ENCODE measurements at regions not wholly inside any gene's neighbourhood (a gene's known extent, or its start where the extent isn't known, plus 50 kb on each side); places are given as distances from the start of the nearest gene placed in this dataset.

DNA sequence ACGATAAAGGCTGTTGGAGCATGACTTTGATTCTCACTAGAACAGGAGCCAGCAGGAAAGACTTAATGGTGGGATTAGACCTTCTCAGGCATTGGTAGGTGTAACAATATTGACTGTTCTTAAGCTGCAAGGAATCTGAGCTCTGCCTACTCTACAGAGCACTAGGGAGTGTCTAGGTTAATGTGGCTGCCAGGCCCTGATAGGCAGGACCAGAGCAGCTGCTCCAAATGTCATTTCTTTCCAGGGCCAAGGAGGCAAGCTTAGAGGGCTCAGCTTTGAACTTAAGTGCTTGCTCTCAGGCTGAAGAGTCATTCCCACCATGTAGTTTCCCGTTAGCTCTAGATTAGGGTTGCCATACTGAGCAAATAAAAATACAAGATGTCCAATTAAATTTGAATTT, 96.8 kb downstream of the RAB18 start:
- Mint-ChIP-seq H3K27ac (no peak overlapping the region), H3K27me3 (ENCODE audit: insufficient read depth, low read depth, poor library complexity) (peaks cover 2% of the 10 kb centered on the region), H3K4me3 (no peak overlapping the region), H3K9me3 (no peaks in the 10 kb centered on the region; the same call in 2 of the 3 replicates), H3K4me1 (peaks cover 2% of the 10 kb centered on the region; the same call in 1 of the 3 replicates), H3K36me3 (ENCODE audit: low read depth) (no peaks in the 10 kb centered on the region)
- no peaks in the 10 kb centered on the region for H3K27me3 ChIP-seq (ENCODE audit: insufficient read depth)
- H3K36me3 ChIP-seq (ENCODE audit: insufficient read depth): no peaks in the 10 kb centered on the region
- no peak overlapping the region for H3K4me2 ChIP-seq
- no peak overlapping the region for H3K27ac ChIP-seq (ENCODE audit: low read depth)
- H4K20me1 ChIP-seq (replicated peaks; ENCODE audit: insufficient read depth): no peaks in the 10 kb centered on the region
- H3F3A ChIP-seq (replicated peaks; ENCODE audit: low read depth): no peaks in the 10 kb centered on the region
- H3K4me3 ChIP-seq: no peak overlapping the region
- ATAC-seq (no peak), DNase-seq (ENCODE audit: low spot score) (no peak)
- H2AFZ ChIP-seq: no peak overlapping the region
- no peaks in the 10 kb centered on the region; the same call in 1 of the 2 replicates for H3K4me1 ChIP-seq (ENCODE audit: insufficient read depth)
- TF ChIP-seq, protein P1, sequence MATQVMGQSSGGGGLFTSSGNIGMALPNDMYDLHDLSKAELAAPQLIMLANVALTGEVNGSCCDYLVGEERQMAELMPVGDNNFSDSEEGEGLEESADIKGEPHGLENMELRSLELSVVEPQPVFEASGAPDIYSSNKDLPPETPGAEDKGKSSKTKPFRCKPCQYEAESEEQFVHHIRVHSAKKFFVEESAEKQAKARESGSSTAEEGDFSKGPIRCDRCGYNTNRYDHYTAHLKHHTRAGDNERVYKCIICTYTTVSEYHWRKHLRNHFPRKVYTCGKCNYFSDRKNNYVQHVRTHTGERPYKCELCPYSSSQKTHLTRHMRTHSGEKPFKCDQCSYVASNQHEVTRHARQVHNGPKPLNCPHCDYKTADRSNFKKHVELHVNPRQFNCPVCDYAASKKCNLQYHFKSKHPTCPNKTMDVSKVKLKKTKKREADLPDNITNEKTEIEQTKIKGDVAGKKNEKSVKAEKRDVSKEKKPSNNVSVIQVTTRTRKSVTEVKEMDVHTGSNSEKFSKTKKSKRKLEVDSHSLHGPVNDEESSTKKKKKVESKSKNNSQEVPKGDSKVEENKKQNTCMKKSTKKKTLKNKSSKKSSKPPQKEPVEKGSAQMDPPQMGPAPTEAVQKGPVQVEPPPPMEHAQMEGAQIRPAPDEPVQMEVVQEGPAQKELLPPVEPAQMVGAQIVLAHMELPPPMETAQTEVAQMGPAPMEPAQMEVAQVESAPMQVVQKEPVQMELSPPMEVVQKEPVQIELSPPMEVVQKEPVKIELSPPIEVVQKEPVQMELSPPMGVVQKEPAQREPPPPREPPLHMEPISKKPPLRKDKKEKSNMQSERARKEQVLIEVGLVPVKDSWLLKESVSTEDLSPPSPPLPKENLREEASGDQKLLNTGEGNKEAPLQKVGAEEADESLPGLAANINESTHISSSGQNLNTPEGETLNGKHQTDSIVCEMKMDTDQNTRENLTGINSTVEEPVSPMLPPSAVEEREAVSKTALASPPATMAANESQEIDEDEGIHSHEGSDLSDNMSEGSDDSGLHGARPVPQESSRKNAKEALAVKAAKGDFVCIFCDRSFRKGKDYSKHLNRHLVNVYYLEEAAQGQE (IDR thresholded peaks at IDR 0.05; ENCODE audit: unreplicated experiment): no peak
- TF ChIP-seq NANOG (IDR thresholded peaks at IDR 0.05; ENCODE audit: borderline replicate concordance) (no peak), ZNF114 (CRISPR knock-in tag; IDR thresholded peaks at IDR 0.05) (no peak), CREB1 (CRISPR knock-in tag; IDR thresholded peaks at IDR 0.05; ENCODE audit: low read depth) (no peak), JUNB (IDR thresholded peaks at IDR 0.05; ENCODE audit: unreplicated experiment) (no peak), EZH2phosphoT487 (IDR thresholded peaks at IDR 0.05; ENCODE audit: unreplicated experiment) (no peak)
- TF ChIP-seq, protein P2, sequence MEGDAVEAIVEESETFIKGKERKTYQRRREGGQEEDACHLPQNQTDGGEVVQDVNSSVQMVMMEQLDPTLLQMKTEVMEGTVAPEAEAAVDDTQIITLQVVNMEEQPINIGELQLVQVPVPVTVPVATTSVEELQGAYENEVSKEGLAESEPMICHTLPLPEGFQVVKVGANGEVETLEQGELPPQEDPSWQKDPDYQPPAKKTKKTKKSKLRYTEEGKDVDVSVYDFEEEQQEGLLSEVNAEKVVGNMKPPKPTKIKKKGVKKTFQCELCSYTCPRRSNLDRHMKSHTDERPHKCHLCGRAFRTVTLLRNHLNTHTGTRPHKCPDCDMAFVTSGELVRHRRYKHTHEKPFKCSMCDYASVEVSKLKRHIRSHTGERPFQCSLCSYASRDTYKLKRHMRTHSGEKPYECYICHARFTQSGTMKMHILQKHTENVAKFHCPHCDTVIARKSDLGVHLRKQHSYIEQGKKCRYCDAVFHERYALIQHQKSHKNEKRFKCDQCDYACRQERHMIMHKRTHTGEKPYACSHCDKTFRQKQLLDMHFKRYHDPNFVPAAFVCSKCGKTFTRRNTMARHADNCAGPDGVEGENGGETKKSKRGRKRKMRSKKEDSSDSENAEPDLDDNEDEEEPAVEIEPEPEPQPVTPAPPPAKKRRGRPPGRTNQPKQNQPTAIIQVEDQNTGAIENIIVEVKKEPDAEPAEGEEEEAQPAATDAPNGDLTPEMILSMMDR (conservative IDR thresholded peaks at IDR 0.05; ENCODE audit: low read depth in 2 of 2): no peak
- TF ChIP-seq, protein P3, sequence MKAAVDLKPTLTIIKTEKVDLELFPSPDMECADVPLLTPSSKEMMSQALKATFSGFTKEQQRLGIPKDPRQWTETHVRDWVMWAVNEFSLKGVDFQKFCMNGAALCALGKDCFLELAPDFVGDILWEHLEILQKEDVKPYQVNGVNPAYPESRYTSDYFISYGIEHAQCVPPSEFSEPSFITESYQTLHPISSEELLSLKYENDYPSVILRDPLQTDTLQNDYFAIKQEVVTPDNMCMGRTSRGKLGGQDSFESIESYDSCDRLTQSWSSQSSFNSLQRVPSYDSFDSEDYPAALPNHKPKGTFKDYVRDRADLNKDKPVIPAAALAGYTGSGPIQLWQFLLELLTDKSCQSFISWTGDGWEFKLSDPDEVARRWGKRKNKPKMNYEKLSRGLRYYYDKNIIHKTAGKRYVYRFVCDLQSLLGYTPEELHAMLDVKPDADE (IDR thresholded peaks at IDR 0.05): no peak
- no peaks in the 10 kb centered on the region for H3K9me2 ChIP-seq (ENCODE audit: insufficient read depth)
- H3K79me2 ChIP-seq (replicated peaks; ENCODE audit: insufficient read depth): no peaks in the 10 kb centered on the region

DNA sequence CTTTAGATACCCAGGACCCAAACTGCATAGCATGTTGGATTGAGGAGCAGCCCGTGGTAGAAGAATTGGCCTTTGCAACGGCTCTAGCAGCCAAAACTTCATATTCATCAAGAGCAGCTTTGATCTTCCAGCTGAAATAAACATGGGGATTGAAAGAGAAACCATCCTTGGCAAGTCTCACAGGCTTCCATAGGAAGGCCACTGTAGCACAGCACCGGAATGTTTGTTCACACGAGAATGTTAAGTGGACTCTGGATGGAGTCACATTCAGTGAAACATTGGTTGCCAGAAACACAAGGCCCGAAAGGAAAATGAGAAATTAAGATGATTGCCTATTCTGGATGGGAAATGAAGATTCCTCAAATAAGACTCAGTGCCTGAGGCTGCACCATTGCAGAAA, 97.4 kb downstream of the RAB18 start:
- peaks cover 2% of the 10 kb centered on the region; the same call in 1 of the 3 replicates for H3K4me1 Mint-ChIP-seq
- ATAC-seq (no peak), DNase-seq (ENCODE audit: low spot score) (no peak)
- H3K4me3 Mint-ChIP-seq: no peak overlapping the region
- no peak overlapping the region for H3K27ac ChIP-seq (ENCODE audit: low read depth)
- no peaks in the 10 kb centered on the region for H3K9me2 ChIP-seq (ENCODE audit: insufficient read depth)
- no peaks in the 10 kb centered on the region; the same call in 1 of the 2 replicates for H3K4me1 ChIP-seq (ENCODE audit: insufficient read depth)
- H3K79me2 ChIP-seq (replicated peaks; ENCODE audit: insufficient read depth): no peaks in the 10 kb centered on the region
- H3K9me3 Mint-ChIP-seq: no peaks in the 10 kb centered on the region; the same call in 2 of the 3 replicates
- H3F3A ChIP-seq (replicated peaks; ENCODE audit: low read depth): no peaks in the 10 kb centered on the region
- no peaks in the 10 kb centered on the region for H3K36me3 ChIP-seq (ENCODE audit: insufficient read depth)
- H3K4me3 ChIP-seq: no peak overlapping the region
- no peak overlapping the region for H3K27ac Mint-ChIP-seq
- H3K36me3 Mint-ChIP-seq (ENCODE audit: low read depth): no peaks in the 10 kb centered on the region
- H3K27me3 ChIP-seq (ENCODE audit: insufficient read depth): no peaks in the 10 kb centered on the region
- H3K27me3 Mint-ChIP-seq (ENCODE audit: insufficient read depth, low read depth, poor library complexity): peaks cover 2% of the 10 kb centered on the region
- H3K4me2 ChIP-seq: no peak overlapping the region
- no peaks in the 10 kb centered on the region for H4K20me1 ChIP-seq (replicated peaks; ENCODE audit: insufficient read depth)
- no peak overlapping the region for H2AFZ ChIP-seq
- TF ChIP-seq ZNF114 (CRISPR knock-in tag; IDR thresholded peaks at IDR 0.05): no peak
- TF ChIP-seq EZH2phosphoT487 (IDR thresholded peaks at IDR 0.05; ENCODE audit: unreplicated experiment): no peak
- no peak for TF ChIP-seq POLR2AphosphoS5 (IDR thresholded peaks at IDR 0.05; ENCODE audit: low read depth)
- TF ChIP-seq, protein P2 (conservative IDR thresholded peaks at IDR 0.05; ENCODE audit: low read depth in 2 of 2): no peak

Measured in GM23338 (cell line).